Astrocyte (in vitro differentiated cells and primary cell): ENCODE measurements at regions not wholly inside any gene's neighbourhood (a gene's known extent, or its start where the extent isn't known, plus 50 kb on each side); places are given as distances from the start of the nearest gene placed in this dataset.

Source experiments
- DNase-seq: peaks from one replicate; pipeline ENCODE4 v3.0.0-alpha.2; 2010; ENCODE audit warnings: low read depth
- FAIRE-seq: peaks from 2 replicates; lab custom pipeline; 2011; peaks lifted over from hg19 to GRCh38; lab: Jason Lieb, UNC
- H2AFZ ChIP-seq: 2 replicates; pipeline ENCODE4 v1.6.0; 2012; ENCODE audit warnings: low read depth, low read length, inconsistent platforms
- H3K27ac ChIP-seq: 2 replicates; pipeline ENCODE4 v1.5.1; 2011; ENCODE audit warnings: low read depth, low read length, inconsistent platforms
- H3K27me3 ChIP-seq: 2 replicates; pipeline ENCODE4 v1.6.0; 2011; ENCODE audit warnings: low read length, inconsistent platforms; ENCODE audit not compliant: insufficient read depth
- H3K36me3 ChIP-seq: 2 replicates; pipeline ENCODE4 v1.5.1; 2011; ENCODE audit warnings: low read length, inconsistent platforms; ENCODE audit not compliant: insufficient read depth
- H3K4me1 ChIP-seq: 2 replicates; pipeline ENCODE4 v1.5.1; 2011; ENCODE audit warnings: low read length, inconsistent platforms; ENCODE audit not compliant: insufficient read depth
- H3K4me2 ChIP-seq: 2 replicates; pipeline ENCODE4 v1.6.0; 2012; ENCODE audit warnings: low read length, inconsistent platforms
- H3K4me3 ChIP-seq: 2 replicates; pipeline ENCODE4 v1.5.1; 2011; ENCODE audit warnings: low read depth, mild to moderate bottlenecking, low read length, inconsistent platforms; ENCODE audit not compliant: insufficient read depth
- H3K79me2 ChIP-seq: 2 replicates; pipeline ENCODE4 v1.6.0; 2012; ENCODE audit warnings: mild to moderate bottlenecking, low read length, inconsistent platforms; ENCODE audit not compliant: insufficient read depth
- H3K9ac ChIP-seq: 2 replicates; pipeline ENCODE4 v1.6.0; 2012; ENCODE audit warnings: mild to moderate bottlenecking, low read length, inconsistent platforms
- H3K9me3 ChIP-seq: 2 replicates; pipeline ENCODE4 v1.5.1; 2012; ENCODE audit warnings: low read depth, mild to moderate bottlenecking, low read length, inconsistent platforms; ENCODE audit not compliant: insufficient read depth
- H4K20me1 ChIP-seq: 2 replicates; pipeline ENCODE4 v1.6.0; 2012; ENCODE audit warnings: low read length, inconsistent platforms; ENCODE audit not compliant: insufficient read depth
- H3K27ac Mint-ChIP-seq: one replicate; pipeline ENCODE4 v1.8.0; 2021; ENCODE audit warnings: mild to moderate bottlenecking, mixed read lengths; ENCODE audit not compliant: unreplicated experiment
- H3K27me3 Mint-ChIP-seq: one replicate; pipeline ENCODE4 v1.8.0; 2021; ENCODE audit warnings: low read depth, mixed read lengths; ENCODE audit not compliant: unreplicated experiment
- H3K36me3 Mint-ChIP-seq: one replicate; pipeline ENCODE4 v1.8.0; 2021; ENCODE audit warnings: low read depth, mixed read lengths; ENCODE audit not compliant: unreplicated experiment
- H3K4me1 Mint-ChIP-seq: one replicate; pipeline ENCODE4 v1.8.0; 2021; ENCODE audit warnings: low read depth, mixed read lengths; ENCODE audit not compliant: unreplicated experiment
- H3K4me3 Mint-ChIP-seq: one replicate; pipeline ENCODE4 v1.8.0; 2021; ENCODE audit warnings: mild to moderate bottlenecking, moderate library complexity, mixed read lengths; ENCODE audit not compliant: unreplicated experiment
- H3K9me3 Mint-ChIP-seq: one replicate; pipeline ENCODE4 v1.8.0; 2021; ENCODE audit warnings: mild to moderate bottlenecking, mixed read lengths; ENCODE audit not compliant: unreplicated experiment
- EZH2 ChIP-seq: IDR thresholded peaks from 2 replicates; pipeline ENCODE4 v1.6.1; 2012; ENCODE audit warnings: mild to moderate bottlenecking, low read length, inconsistent platforms; ENCODE audit not compliant: insufficient read depth
- TF ChIP-seq, protein P1 (sequence below): IDR thresholded peaks from 2 replicates; pipeline ENCODE4 v1.5.1; 2011; ENCODE audit warnings: low read depth, mild to moderate bottlenecking, inconsistent platforms, low read length, moderate library complexity; ENCODE audit not compliant: insufficient read depth

DNA sequence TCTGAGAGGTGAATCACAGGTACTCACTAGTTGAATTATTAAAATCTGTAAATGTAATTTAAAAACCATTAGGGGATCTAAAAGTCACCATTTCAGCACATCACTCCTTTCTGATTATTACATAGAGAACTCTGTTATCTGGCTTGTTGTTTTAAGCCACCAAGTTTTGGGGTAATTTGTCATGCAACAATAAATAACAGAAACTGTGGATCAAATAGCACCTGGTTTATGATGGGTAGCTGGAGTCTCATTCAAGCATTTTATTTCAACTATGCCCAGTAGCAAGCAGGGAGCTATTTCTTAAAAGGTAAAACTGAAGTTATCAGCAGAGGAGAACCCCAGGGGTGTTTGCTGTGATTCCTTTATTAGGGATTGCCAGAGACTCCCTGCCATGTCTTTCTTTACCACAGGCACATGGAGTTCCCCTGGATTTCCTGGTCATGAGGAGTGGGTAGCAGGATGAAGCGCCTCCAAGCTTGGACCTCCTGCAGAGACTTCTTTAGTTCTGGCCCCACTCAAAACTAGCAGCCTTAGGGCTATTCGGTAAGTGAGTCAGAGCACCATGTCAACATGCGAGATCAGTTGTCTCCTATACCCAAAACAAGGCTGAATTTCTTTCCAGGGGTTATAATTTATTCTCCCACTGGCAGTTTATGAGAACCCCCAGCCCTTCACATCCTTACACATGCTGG lies 179.2 kb downstream of the GIPC2 start:
- TF ChIP-seq EZH2 = no peak
- TF ChIP-seq, protein P1, sequence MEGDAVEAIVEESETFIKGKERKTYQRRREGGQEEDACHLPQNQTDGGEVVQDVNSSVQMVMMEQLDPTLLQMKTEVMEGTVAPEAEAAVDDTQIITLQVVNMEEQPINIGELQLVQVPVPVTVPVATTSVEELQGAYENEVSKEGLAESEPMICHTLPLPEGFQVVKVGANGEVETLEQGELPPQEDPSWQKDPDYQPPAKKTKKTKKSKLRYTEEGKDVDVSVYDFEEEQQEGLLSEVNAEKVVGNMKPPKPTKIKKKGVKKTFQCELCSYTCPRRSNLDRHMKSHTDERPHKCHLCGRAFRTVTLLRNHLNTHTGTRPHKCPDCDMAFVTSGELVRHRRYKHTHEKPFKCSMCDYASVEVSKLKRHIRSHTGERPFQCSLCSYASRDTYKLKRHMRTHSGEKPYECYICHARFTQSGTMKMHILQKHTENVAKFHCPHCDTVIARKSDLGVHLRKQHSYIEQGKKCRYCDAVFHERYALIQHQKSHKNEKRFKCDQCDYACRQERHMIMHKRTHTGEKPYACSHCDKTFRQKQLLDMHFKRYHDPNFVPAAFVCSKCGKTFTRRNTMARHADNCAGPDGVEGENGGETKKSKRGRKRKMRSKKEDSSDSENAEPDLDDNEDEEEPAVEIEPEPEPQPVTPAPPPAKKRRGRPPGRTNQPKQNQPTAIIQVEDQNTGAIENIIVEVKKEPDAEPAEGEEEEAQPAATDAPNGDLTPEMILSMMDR = no peak
- Histone ChIP-seq H3K4me1 (no peaks in the 10 kb centered on the region), H3K9me3 (no peaks in the 10 kb centered on the region), H3K4me2 (no peak overlapping the region), H3K36me3 (no peaks in the 10 kb centered on the region), H3K9ac (no peak overlapping the region), H3K4me3 (no peak overlapping the region), H3K27me3 (no peaks in the 10 kb centered on the region), H2AFZ (no peak overlapping the region), H3K27ac (no peak overlapping the region), H4K20me1 (no peaks in the 10 kb centered on the region), H3K79me2 (no peaks in the 10 kb centered on the region)
- no peak for DNase-seq
- H3K27ac Mint-ChIP-seq = no peak overlapping the region
- no peak for FAIRE-seq
- H3K4me1 Mint-ChIP-seq = no peaks in the 10 kb centered on the region
- peaks cover 3% of the 10 kb centered on the region for H3K27me3 Mint-ChIP-seq
- no peaks in the 10 kb centered on the region for H3K36me3 Mint-ChIP-seq
- no peak overlapping the region for H3K4me3 Mint-ChIP-seq
- H3K9me3 Mint-ChIP-seq = no peaks in the 10 kb centered on the region

DNA sequence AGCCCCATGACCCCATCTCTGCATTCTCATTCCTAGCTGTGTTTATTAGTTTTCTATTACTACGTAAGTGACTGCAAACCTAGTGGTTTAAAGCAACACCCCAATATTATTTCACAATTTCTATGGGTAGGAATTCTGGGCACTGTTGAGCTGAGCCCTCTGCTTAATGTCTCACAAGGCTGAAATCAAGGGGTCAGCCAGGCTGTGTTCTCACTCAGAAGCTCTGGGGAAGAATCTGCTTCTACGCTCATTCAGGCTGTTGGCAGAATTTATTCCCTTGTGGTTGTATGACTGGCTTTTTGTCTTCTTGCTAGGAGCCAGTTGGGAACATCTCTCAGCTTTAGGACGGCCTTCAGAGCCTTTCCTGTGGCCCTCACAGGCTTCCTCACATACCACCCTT lies 181.0 kb downstream of the GIPC2 start:
- H3K36me3 ChIP-seq = no peaks in the 10 kb centered on the region
- Mint-ChIP-seq H3K27ac (no peak overlapping the region), H3K9me3 (no peaks in the 10 kb centered on the region), H3K4me3 (no peak overlapping the region), H3K36me3 (no peaks in the 10 kb centered on the region), H3K4me1 (no peaks in the 10 kb centered on the region), H3K27me3 (no peaks in the 10 kb centered on the region)
- TF ChIP-seq, protein P1 = no peak
- TF ChIP-seq EZH2 = no peak
- DNase-seq (no peak), FAIRE-seq (no peak)
- no peaks in the 10 kb centered on the region for H3K27me3 ChIP-seq
- no peak overlapping the region for H3K27ac ChIP-seq
- H2AFZ ChIP-seq = no peak overlapping the region
- H3K79me2 ChIP-seq = no peaks in the 10 kb centered on the region
- H3K9me3 ChIP-seq = no peaks in the 10 kb centered on the region
- no peak overlapping the region for H3K9ac ChIP-seq
- no peaks in the 10 kb centered on the region for H3K4me1 ChIP-seq
- H3K4me2 ChIP-seq = no peak overlapping the region
- H3K4me3 ChIP-seq = no peak overlapping the region
- no peaks in the 10 kb centered on the region for H4K20me1 ChIP-seq
